ENCODE measurements at regions not wholly inside any gene's neighbourhood (a gene's known extent, or its start where the extent isn't known, plus 50 kb on each side); places are given as distances from the start of the nearest gene placed in this dataset.

- Histone ChIP-seq H3K27ac (no peak overlapping the region), H3K4me1 (no peaks in the 10 kb centered on the region), H3K4me3 (no peak overlapping the region), H3K36me3 (no peaks in the 10 kb centered on the region), H3K9me3 (no peaks in the 10 kb centered on the region), H3K27me3 (no peaks in the 10 kb centered on the region)
- no peak for DNase-seq
- TF ChIP-seq EP300 (IDR thresholded peaks at IDR 0.05; ENCODE audit: low read depth) (no peak), POLR2A (IDR thresholded peaks at IDR 0.05) (no peak), POLR2AphosphoS5 (IDR thresholded peaks at IDR 0.05) (no peak), CTCF (IDR thresholded peaks at IDR 0.05) (no peak)
- 92% methylated on average over 2 of the region's 2 CpGs; no CpG with 5 or more reads in 1 of the 2 donors for WGBS, 2 donors (ENCODE audit: low coverage in 1 of 2)
- in situ Hi-C loops (cut with MboI; ENCODE audit: low pct_ligation_motif_present in 1 of 4, low pct_unique_long_range_greater_than_20kb in 1 of 4, low sequenced_read_pairs in 3 of 4), result no loop called here
- intact Hi-C loops (cut with DNase I; ENCODE audit: low total_unique reads), result no loop called here
Measured at GRCh38 chr6:122130518-122130917, 268.9 kb upstream of the HSF2 start.

GRCh38 chr6:122136386-122136785 lies 263.1 kb upstream of the HSF2 start:
- WGBS, 2 donors (ENCODE audit: low coverage in 1 of 2), result 86 to 90% methylated on average over 1 of the region's 1 CpG
- intact Hi-C loops (cut with DNase I; ENCODE audit: low total_unique reads), result no loop called here
- no peak for TF ChIP-seq CTCF (IDR thresholded peaks at IDR 0.05)
- no peak for TF ChIP-seq EP300 (IDR thresholded peaks at IDR 0.05; ENCODE audit: low read depth)
- no peak for TF ChIP-seq POLR2A (IDR thresholded peaks at IDR 0.05)
- no peak for TF ChIP-seq POLR2AphosphoS5 (IDR thresholded peaks at IDR 0.05)

GRCh38 chr6:122140031-122140430 lies 259.4 kb upstream of the HSF2 start:
- H3K36me3 ChIP-seq, result no peaks in the 10 kb centered on the region
- intact Hi-C loops (cut with DNase I; ENCODE audit: low total_unique reads) (no loop called here), in situ Hi-C loops (cut with MboI; ENCODE audit: low pct_ligation_motif_present in 1 of 4, low pct_unique_long_range_greater_than_20kb in 1 of 4, low sequenced_read_pairs in 3 of 4) (no loop called here)
- TF ChIP-seq POLR2AphosphoS5 (IDR thresholded peaks at IDR 0.05) (no peak), EP300 (IDR thresholded peaks at IDR 0.05; ENCODE audit: low read depth) (no peak), CTCF (IDR thresholded peaks at IDR 0.05) (no peak), POLR2A (IDR thresholded peaks at IDR 0.05) (no peak)
- no peaks in the 10 kb centered on the region for H3K27me3 ChIP-seq
- no peaks in the 10 kb centered on the region for H3K9me3 ChIP-seq
- DNase-seq, result no peak
- no peak overlapping the region for H3K27ac ChIP-seq
- H3K4me3 ChIP-seq, result no peak overlapping the region
- no peaks in the 10 kb centered on the region for H3K4me1 ChIP-seq

More at GRCh38 chr6:122136386-122136785, 263.1 kb upstream of the HSF2 start:
- H3K9me3 ChIP-seq, result no peaks in the 10 kb centered on the region
- H3K36me3 ChIP-seq, result no peaks in the 10 kb centered on the region
- H3K4me3 ChIP-seq, result no peak overlapping the region
- H3K4me1 ChIP-seq, result no peaks in the 10 kb centered on the region
- H3K27ac ChIP-seq, result no peak overlapping the region
- in situ Hi-C loops (cut with MboI; ENCODE audit: low pct_ligation_motif_present in 1 of 4, low pct_unique_long_range_greater_than_20kb in 1 of 4, low sequenced_read_pairs in 3 of 4), result no loop called here
- no peaks in the 10 kb centered on the region for H3K27me3 ChIP-seq
- no peak for DNase-seq

- in situ Hi-C loops (cut with MboI; ENCODE audit: low pct_ligation_motif_present in 1 of 4, low pct_unique_long_range_greater_than_20kb in 1 of 4, low sequenced_read_pairs in 3 of 4), result no loop called here
- no peaks in the 10 kb centered on the region for H3K27me3 ChIP-seq
- 72 to 80% methylated on average over 2 of the region's 2 CpGs for WGBS, 2 donors (ENCODE audit: low coverage in 1 of 2)
Measured at GRCh38 chr6:122141246-122141645, 258.2 kb upstream of the HSF2 start.

More at GRCh38 chr6:122141246-122141645, 258.2 kb upstream of the HSF2 start:
- intact Hi-C loops (cut with DNase I; ENCODE audit: low total_unique reads), result no loop called here
- TF ChIP-seq POLR2AphosphoS5 (IDR thresholded peaks at IDR 0.05) (no peak), EP300 (IDR thresholded peaks at IDR 0.05; ENCODE audit: low read depth) (no peak), POLR2A (IDR thresholded peaks at IDR 0.05) (no peak), CTCF (IDR thresholded peaks at IDR 0.05) (no peak)
- no peaks in the 10 kb centered on the region for H3K9me3 ChIP-seq
- H3K4me3 ChIP-seq, result no peak overlapping the region
- H3K4me1 ChIP-seq, result no peaks in the 10 kb centered on the region
- DNase-seq, result no peak
- no peaks in the 10 kb centered on the region for H3K36me3 ChIP-seq
- no peak overlapping the region for H3K27ac ChIP-seq

Measured in transverse colon (tissue), 4 donors.